Urinary bladder (tissue), 3 donors: ENCODE measurements at regions not wholly inside any gene's neighbourhood (a gene's known extent, or its start where the extent isn't known, plus 50 kb on each side); places are given as distances from the start of the nearest gene placed in this dataset.

Source experiments
- DNase-seq: peaks from one replicate; pipeline ENCODE4 v3.0.0-alpha.2; 2015; ENCODE audit errors: extremely low spot score
- H3K27ac ChIP-seq: one replicate; pipeline ENCODE4 v1.5.1; 2013; ENCODE audit warnings: low read depth, mild to moderate bottlenecking, moderate library complexity
- H3K36me3 ChIP-seq: one replicate; pipeline ENCODE4 v1.6.1; 2013; ENCODE audit warnings: mild to moderate bottlenecking, moderate library complexity; ENCODE audit not compliant: insufficient read depth
- H3K4me1 ChIP-seq: one replicate; pipeline ENCODE4 v1.6.1; 2013; ENCODE audit warnings: mild to moderate bottlenecking, moderate library complexity; ENCODE audit not compliant: insufficient read depth
- H3K4me3 ChIP-seq: one replicate; pipeline ENCODE4 v1.5.1; 2013; ENCODE audit warnings: low read depth, low read length
- WGBS: extraction: QIAGEN DNeasy Blood & Tissue Kit; methylation state at CpG from one replicate; pipeline ENCODE4 v1.1.7; 2013; 5-methylcytosine and 5-hydroxymethylcytosine counted together
- donor health status: healthy with polysubstance abuse.
- donor health status: healthy.

DNA sequence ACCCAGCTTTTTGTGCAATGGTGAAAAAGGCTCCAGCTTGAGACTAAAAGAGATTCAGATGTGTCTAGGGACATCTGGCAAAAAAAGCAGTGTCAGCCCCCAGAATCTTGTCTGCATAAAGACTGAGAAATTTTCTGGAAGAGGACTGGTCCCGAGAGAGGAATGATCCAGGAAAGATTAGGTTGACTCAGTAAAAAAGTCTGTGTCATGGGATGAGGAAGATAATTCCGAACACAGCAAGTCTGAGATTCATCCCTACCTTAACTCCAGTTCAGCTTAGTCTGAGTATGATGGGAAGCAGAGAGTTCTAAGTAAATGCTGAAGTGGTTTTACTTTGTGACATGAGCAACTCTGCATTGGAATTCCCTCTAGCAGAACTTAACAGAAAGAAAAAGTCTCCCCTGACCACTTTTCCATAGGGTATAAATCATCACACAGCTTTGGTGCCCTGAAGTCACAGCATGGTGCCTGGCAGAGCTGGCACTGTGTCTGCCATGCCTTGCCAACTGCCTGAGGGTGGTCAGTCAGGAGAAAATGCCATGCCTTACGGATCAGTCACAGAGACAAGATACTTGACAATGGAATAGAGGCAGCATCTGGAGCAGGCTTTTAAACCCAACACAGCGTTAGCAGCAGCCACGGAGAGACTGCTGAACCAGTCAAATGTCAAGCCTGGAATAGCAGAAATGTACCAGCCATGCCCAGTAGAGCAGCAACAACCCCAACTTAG, 153.4 kb downstream of the ZC3H11B start:
- Histone ChIP-seq H3K4me3 (no peak overlapping the region), H3K4me1 (peaks cover 2% of the 10 kb centered on the region), H3K36me3 (no peaks in the 10 kb centered on the region), H3K27ac (no peak overlapping the region)
- WGBS = 67% methylated on average over 5 of the region's 5 CpGs
- no peak for DNase-seq

DNA sequence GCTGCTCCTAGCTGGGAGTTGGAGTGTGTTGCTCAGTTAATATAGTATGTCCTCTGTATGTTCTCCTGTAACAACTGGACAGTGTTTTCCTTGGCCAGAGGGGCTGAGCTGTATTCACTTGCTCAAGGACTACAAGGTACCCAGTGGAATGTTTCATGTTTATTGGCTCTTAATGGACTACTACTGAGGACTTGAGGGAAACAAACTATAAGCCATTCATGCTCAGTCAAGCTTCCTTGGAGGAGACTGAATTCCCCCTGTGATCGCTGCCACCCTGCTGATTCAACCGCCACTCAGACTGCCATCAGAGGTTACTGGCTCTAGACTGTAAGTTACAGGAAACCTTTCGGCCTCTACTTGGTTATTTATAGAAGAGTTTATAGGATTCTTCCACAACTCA, 166.6 kb downstream of the ZC3H11B start:
- WGBS = 43% methylated on average over 3 of the region's 3 CpGs
- no peak overlapping the region for H3K27ac ChIP-seq
- H3K4me3 ChIP-seq = no peak overlapping the region
- H3K4me1 ChIP-seq = no peaks in the 10 kb centered on the region
- no peaks in the 10 kb centered on the region for H3K36me3 ChIP-seq
- DNase-seq = no peak

DNA sequence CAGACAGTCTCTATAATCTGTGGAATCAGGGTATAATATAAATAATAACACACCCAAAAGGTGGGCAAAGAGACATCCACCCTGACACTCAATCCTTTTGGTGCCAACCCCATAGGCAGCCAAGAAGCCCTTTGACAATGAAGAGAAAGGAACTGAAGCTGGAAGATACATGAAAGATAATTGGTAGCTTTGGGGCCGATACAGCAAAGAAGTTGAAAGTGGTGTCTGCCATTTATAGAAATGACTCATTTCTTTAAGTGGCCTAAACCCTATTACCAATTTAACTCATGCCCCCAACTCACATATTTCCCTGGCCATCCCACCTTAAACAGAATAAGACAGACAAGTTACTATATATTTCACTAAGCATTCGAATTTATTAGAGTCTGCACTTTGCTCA, 167.0 kb downstream of the ZC3H11B start:
- no peaks in the 10 kb centered on the region for H3K36me3 ChIP-seq
- 88% methylated on average over 2 of the region's 2 CpGs for WGBS
- no peaks in the 10 kb centered on the region for H3K4me1 ChIP-seq
- no peak for DNase-seq
- H3K4me3 ChIP-seq = no peak overlapping the region
- H3K27ac ChIP-seq = no peak overlapping the region

DNA sequence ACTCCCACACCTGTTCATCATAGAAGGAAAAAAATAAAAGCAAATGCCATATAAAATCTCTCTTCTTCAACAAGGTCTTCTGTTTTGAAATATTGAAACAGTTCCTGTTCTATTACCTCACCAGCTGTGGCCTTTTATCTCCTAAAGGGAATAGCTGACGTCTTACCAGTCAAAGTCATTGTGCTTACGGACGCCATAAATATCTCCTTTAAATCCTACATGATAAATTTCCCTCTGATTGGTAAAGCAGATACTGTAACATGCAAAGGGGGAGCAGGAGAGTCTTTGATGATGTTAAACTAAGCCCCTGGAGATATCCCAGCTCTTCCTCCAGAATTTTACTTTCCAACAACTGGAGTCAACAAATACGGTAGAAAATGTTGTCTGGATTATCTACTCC, 168.4 kb downstream of the ZC3H11B start:
- Histone ChIP-seq H3K27ac (no peak overlapping the region), H3K4me1 (no peaks in the 10 kb centered on the region), H3K4me3 (no peak overlapping the region), H3K36me3 (no peaks in the 10 kb centered on the region)
- WGBS = 58% methylated on average over 4 of the region's 4 CpGs
- no peak for DNase-seq

DNA sequence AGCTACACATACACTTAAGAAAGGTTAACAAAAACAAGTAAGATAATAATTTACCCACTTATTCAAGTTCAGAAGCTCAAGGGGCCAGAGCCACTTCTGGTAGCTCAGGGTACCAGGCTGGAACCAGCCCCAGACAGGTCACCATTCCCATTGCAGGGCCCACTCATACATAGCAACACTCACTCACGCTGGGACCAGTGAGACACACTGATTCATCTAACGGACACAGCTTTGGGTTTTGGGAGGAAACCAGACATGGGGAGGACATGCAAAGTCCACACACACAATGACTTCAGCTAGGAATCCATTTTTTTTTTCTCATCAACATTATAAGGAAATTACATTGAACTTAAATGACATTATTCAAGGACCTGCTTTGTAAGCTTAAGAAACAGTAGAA, 169.1 kb downstream of the ZC3H11B start:
- Histone ChIP-seq H3K36me3 (no peaks in the 10 kb centered on the region), H3K4me1 (no peaks in the 10 kb centered on the region), H3K4me3 (no peak overlapping the region), H3K27ac (no peak overlapping the region)
- 91% methylated on average over 2 of the region's 2 CpGs for WGBS
- no peak for DNase-seq

DNA sequence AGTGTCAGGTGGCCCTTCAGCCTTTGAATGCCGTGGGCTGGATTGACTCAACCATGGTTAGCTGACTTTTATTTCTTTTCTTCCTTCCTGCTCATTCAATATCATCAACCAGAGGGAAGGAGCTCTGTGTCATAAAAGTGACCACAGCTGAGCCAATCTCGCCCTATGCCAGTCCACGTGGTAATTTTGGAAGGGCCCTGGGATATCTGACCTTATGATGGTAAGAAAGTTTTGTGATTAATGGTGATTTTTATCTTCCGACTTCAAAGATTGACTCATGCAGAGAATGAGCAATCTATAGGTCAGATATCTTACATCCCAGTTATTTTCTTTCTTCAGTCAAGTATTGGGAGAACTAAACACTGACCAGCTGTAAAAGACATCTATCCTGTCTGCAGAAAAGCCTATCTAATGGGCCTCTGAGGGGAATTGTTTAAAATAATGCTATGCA, 170.3 kb downstream of the ZC3H11B start:
- 68% methylated on average over 4 of the region's 4 CpGs for WGBS
- no peak overlapping the region for H3K4me3 ChIP-seq

DNA sequence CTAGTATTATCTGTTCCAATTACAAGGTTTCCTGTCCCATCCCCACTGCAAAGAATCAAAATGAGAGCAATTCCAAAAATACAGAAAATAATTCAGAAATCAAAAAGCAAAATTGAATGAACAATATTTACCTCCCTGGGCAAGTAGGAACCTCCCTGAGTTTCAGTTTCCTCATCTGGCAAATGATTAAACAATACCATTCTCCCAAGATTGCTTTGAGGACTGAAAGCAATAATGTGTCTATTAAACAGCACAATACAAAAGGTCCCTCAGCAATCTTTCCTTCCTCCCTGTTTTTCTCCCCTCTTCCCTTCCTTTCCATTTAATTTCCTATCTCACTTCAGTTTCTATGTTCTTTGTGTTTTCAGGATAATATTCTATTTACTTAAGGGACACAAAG, 171.0 kb downstream of the ZC3H11B start:
- H3K4me1 ChIP-seq = no peaks in the 10 kb centered on the region
- no peak for DNase-seq
- no peaks in the 10 kb centered on the region for H3K36me3 ChIP-seq
- H3K4me3 ChIP-seq = no peak overlapping the region
- H3K27ac ChIP-seq = no peak overlapping the region

More for the DNA sequence above, 170.3 kb downstream of the ZC3H11B start:
- H3K27ac ChIP-seq = no peak overlapping the region
- no peak for DNase-seq
- no peaks in the 10 kb centered on the region for H3K36me3 ChIP-seq
- no peaks in the 10 kb centered on the region for H3K4me1 ChIP-seq

DNA sequence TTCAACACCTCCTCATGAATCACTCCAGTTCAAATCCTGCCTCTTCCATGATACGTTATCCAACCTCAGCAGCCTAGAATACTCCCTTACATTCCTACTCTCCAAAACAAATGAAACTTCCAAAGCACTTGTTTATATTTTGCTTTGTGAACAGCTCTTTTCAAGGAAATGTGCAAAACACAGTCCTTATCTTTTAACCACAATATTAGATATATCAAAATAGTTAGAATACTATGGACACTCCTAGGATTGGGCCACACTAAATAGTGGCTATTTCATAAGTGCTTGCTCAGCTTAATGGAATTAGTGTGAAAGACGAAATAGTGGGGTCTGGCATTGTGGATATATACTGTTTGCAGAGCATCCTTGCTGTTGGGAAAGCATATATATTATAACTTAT, 173.5 kb downstream of the ZC3H11B start:
- Histone ChIP-seq H3K4me1 (no peaks in the 10 kb centered on the region), H3K4me3 (no peak overlapping the region), H3K36me3 (no peaks in the 10 kb centered on the region), H3K27ac (no peak overlapping the region)
- 87% methylated on average over 2 of the region's 2 CpGs for WGBS
- DNase-seq = no peak

DNA sequence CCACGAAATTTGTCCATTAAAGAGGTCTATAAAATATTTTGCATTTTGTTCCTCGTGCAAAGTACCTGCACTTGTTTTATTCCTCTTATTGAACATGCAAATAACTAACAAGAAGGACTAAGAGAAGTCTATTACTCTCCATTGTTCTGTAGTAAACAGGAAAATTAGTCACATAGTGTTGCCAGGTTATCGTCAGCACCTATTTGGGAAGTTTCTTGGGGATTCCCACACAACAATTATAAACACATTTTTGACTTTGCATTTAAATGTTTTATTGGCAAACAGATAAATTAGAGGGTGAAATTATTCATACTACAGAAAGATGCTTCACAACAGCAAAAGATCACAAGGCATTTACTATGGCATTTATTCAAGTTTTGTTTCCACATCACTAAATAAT, 174.5 kb downstream of the ZC3H11B start:
- Histone ChIP-seq H3K36me3 (no peaks in the 10 kb centered on the region), H3K27ac (no peak overlapping the region), H3K4me3 (no peak overlapping the region), H3K4me1 (no peaks in the 10 kb centered on the region)
- DNase-seq = no peak
- WGBS = 89% methylated on average over 3 of the region's 3 CpGs

DNA sequence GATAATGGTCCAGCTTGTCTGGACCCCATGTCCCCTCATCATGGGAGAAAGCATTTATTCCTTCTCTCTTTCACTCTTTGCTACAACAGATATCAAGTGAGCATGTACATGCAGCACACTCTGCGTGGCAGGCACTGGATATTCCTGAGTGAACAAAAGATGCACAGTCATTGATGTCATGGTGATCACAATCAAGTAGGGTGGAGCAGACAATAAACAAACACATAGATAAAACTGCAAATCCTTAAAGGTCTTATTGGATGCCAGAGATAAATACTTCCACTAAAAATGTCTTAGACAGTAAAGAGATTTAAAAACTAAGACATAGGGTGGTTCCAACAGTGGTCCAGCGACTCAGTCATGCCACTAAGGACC, 178.0 kb downstream of the ZC3H11B start:
- H3K4me3 ChIP-seq = no peak overlapping the region
- no peaks in the 10 kb centered on the region for H3K4me1 ChIP-seq
- H3K36me3 ChIP-seq = no peaks in the 10 kb centered on the region
- WGBS = 96% methylated on average over 2 of the region's 2 CpGs
- no peak for DNase-seq
- no peak overlapping the region for H3K27ac ChIP-seq

DNA sequence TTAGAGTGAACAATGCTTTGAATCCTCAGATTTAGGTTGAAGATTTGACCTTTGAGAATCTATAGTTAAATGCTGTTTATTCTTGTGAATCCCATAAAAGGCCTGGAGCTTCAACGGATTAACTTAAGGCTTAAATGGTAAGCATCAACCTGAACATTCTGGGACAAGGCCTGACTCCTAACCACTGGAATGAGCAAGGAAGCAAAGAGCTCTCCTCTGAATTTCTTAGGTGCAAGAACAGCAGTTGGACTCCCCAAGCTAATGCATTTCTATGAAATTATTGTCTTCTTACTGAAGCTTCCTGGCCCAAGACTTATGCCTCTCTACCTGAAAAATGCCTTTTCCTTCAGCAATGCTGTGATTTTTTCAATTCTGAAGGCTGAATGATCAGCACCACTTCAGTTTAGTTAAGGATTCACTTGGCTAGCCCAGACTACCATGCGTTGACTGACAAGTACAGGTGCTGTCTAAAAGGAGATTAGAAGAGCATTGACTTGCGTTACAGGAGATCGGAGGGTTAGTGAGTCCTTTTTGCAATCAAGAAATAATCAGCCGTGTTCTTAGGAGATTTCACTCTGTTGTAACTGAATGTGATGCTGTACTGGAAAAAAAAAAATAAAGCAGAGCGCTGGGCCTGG, 178.5 kb downstream of the ZC3H11B start:
- no peaks in the 10 kb centered on the region for H3K36me3 ChIP-seq
- no peaks in the 10 kb centered on the region for H3K4me1 ChIP-seq
- no peak overlapping the region for H3K4me3 ChIP-seq
- H3K27ac ChIP-seq = no peak overlapping the region
- DNase-seq = no peak
- 77% methylated on average over 6 of the region's 6 CpGs for WGBS

DNA sequence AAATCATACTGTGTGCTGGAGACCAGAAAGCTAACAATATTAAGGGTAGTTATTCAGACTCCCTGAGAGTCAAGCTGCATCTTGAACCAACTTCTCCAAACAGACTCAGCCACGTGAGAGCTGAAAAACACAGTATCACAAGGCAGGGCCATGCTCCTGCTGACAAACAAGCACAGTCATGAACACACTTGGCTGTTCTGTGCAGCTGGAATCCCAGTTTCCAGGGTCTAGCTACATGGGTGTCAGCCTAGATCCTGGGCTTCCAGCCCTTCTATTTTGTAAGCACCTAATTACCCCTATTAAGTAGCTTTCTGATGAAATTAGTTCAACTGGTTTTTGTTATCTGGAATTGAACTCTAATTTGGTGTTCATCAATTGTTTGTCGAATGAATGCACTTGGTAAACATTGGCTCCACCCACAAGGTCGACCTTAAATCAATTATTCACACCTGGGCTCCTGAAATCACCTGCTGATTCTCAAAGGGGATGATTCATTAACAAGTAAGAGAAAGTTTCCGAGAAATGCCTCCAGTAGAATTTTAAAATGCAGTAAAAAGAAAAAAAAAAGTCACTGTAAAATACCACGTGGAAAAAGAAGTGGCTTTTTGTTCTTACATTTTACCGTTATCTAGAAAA, 179.3 kb downstream of the ZC3H11B start:
- H3K4me1 ChIP-seq = no peaks in the 10 kb centered on the region
- 63% methylated on average over 6 of the region's 6 CpGs for WGBS
- H3K4me3 ChIP-seq = no peak overlapping the region
- DNase-seq = no peak
- no peak overlapping the region for H3K27ac ChIP-seq
- H3K36me3 ChIP-seq = no peaks in the 10 kb centered on the region

DNA sequence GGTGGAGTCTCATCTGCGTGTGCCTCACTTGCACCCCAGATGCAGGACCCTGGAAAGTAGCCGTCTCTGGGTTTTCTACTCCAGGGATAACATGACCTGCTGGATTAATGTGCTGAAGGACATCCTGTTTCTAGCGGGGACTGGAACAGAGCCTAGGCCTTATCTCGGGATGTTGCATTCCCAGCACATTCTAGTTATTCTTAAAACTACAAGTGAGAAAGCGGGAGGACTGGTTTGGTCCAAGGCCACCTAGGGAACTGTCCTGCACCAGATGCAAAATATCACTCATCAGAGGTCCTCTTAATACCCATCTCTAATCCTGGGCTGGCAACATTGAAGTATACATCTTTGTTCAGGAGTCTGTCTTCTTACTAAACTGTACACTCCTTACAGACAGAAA, 179.9 kb downstream of the ZC3H11B start:
- H3K36me3 ChIP-seq = no peaks in the 10 kb centered on the region
- no peaks in the 10 kb centered on the region for H3K4me1 ChIP-seq
- DNase-seq = no peak
- WGBS = 34% methylated on average over 5 of the region's 5 CpGs
- H3K27ac ChIP-seq = no peak overlapping the region
- H3K4me3 ChIP-seq = no peak overlapping the region

DNA sequence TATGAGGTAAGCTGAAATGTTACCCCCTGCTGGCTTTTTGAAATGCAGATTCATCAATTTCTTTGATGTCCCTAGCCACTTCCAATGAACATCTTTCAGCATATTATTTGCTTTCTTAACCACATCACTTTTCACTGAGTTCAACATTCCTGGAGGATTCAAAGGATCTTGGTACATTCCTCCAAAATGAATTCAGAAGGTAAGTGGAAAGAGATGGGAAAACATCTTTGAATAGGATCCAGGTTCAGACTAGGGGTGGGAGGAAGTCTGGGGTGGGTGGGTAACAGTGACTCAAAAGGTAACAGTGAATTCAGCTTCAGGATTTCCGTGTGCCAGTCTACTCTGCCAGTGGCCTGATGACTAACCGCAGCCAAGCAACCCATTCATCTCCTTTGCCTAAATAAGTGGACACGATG, 180.7 kb downstream of the ZC3H11B start:
- WGBS = 83% methylated on average over 3 of the region's 3 CpGs
- H3K36me3 ChIP-seq = no peaks in the 10 kb centered on the region
- no peak overlapping the region for H3K27ac ChIP-seq
- DNase-seq = no peak
- H3K4me3 ChIP-seq = no peak overlapping the region
- no peaks in the 10 kb centered on the region for H3K4me1 ChIP-seq
